ENCODE measurements at regions not wholly inside any gene's neighbourhood (a gene's known extent, or its start where the extent isn't known, plus 50 kb on each side); places are given as distances from the start of the nearest gene placed in this dataset.

DNA sequence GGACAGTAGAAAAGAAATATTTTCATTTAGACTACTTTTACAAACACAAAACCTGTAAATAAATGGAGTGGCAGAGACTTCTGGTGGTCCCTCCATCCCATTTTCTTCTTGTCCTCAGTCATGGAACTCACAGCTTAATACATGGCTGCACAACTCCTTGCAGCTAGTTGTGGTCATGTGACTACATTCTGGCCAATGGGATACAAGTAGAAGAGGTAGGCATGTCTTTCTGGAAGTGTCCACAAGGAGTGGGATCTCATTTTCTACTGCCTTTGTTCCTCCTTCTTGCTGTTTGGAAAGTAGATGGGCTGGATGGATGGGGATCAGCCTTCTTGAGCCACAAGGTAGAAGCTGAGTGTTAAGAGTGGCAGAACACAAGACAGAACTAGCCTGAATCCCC lies 555.8 kb downstream of the SATB2 start:
- ATAC-seq (ENCODE audit: poor library complexity), result no peak
- Histone ChIP-seq H3K4me3 (ENCODE audit: low read length) (no peak overlapping the region), H3K9me3 (ENCODE audit: control insufficient read depth in 1 of 2, insufficient read depth in 1 of 2, low read length in 2 of 2) (no peaks in the 10 kb centered on the region), H3K36me3 (ENCODE audit: insufficient read depth, low read length) (no peaks in the 10 kb centered on the region), H3K27me3 (ENCODE audit: control insufficient read depth in 1 of 2, insufficient read depth in 2 of 2, low read length in 2 of 2) (no peaks in the 10 kb centered on the region), H3K4me1 (ENCODE audit: insufficient read depth, low read length) (no peaks in the 10 kb centered on the region), H3K27ac (ENCODE audit: low read depth in 1 of 2, low read length in 2 of 2) (no peak overlapping the region)
- no peak overlapping the region for H3K27ac Mint-ChIP-seq
- no peak for DNase-seq
- intact Hi-C loops (cut with DNase I, micrococcal nuclease), result no loop called here
- no peaks in the 10 kb centered on the region for H3K27me3 Mint-ChIP-seq
- H3K4me3 Mint-ChIP-seq, result no peak overlapping the region
- CTCF ChIA-PET, result no interaction called here
- no peaks in the 10 kb centered on the region for H3K9me3 Mint-ChIP-seq
- TF ChIP-seq, protein P1, sequence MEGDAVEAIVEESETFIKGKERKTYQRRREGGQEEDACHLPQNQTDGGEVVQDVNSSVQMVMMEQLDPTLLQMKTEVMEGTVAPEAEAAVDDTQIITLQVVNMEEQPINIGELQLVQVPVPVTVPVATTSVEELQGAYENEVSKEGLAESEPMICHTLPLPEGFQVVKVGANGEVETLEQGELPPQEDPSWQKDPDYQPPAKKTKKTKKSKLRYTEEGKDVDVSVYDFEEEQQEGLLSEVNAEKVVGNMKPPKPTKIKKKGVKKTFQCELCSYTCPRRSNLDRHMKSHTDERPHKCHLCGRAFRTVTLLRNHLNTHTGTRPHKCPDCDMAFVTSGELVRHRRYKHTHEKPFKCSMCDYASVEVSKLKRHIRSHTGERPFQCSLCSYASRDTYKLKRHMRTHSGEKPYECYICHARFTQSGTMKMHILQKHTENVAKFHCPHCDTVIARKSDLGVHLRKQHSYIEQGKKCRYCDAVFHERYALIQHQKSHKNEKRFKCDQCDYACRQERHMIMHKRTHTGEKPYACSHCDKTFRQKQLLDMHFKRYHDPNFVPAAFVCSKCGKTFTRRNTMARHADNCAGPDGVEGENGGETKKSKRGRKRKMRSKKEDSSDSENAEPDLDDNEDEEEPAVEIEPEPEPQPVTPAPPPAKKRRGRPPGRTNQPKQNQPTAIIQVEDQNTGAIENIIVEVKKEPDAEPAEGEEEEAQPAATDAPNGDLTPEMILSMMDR (IDR thresholded peaks at IDR 0.05), result no peak
- no peaks in the 10 kb centered on the region for H3K4me1 Mint-ChIP-seq (ENCODE audit: low read depth)
- POLR2A ChIA-PET, result no interaction called here
- no peaks in the 10 kb centered on the region for H3K36me3 Mint-ChIP-seq (ENCODE audit: low read depth)

DNA sequence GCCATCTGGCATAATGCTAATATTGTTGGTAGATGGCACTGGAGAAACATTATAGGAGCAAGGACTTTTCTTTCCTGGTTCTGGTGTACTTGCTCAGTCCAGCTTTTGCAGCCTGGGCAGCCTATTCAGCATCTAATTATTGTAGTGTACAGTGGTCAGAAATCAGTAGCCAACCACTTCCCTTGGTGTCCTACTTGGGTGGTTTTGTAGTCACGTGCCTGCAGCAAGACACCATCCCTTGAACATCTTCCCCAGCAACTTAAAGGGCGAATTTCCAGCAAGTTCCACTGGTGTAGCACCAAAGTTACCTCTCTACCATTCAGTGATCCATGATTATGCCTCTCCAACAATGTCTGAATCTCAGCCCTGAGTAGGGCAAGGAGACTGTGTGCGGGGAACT lies 557.6 kb downstream of the SATB2 start:
- intact Hi-C loops (cut with DNase I, micrococcal nuclease), result no loop called here
- no peaks in the 10 kb centered on the region for H3K36me3 Mint-ChIP-seq (ENCODE audit: low read depth)
- H3K27me3 ChIP-seq (ENCODE audit: control insufficient read depth in 1 of 2, insufficient read depth in 2 of 2, low read length in 2 of 2), result no peaks in the 10 kb centered on the region
- H3K4me1 Mint-ChIP-seq (ENCODE audit: low read depth), result no peaks in the 10 kb centered on the region
- POLR2A ChIA-PET, result no interaction called here
- no peaks in the 10 kb centered on the region for H3K27me3 Mint-ChIP-seq
- no peak overlapping the region for H3K27ac Mint-ChIP-seq
- peaks cover under 1% of the 10 kb centered on the region for H3K9me3 Mint-ChIP-seq
- H3K4me3 ChIP-seq (ENCODE audit: low read length), result no peak overlapping the region
- TF ChIP-seq, protein P1 (IDR thresholded peaks at IDR 0.05), result no peak
- ATAC-seq (ENCODE audit: poor library complexity), result no peak
- no peak overlapping the region for H3K27ac ChIP-seq (ENCODE audit: low read depth in 1 of 2, low read length in 2 of 2)
- no peak overlapping the region for H3K4me3 Mint-ChIP-seq
- DNase-seq, result no peak
- no peaks in the 10 kb centered on the region for H3K36me3 ChIP-seq (ENCODE audit: insufficient read depth, low read length)
- no peaks in the 10 kb centered on the region for H3K9me3 ChIP-seq (ENCODE audit: control insufficient read depth in 1 of 2, insufficient read depth in 1 of 2, low read length in 2 of 2)
- H3K4me1 ChIP-seq (ENCODE audit: insufficient read depth, low read length), result no peaks in the 10 kb centered on the region
- CTCF ChIA-PET, result no interaction called here

DNA sequence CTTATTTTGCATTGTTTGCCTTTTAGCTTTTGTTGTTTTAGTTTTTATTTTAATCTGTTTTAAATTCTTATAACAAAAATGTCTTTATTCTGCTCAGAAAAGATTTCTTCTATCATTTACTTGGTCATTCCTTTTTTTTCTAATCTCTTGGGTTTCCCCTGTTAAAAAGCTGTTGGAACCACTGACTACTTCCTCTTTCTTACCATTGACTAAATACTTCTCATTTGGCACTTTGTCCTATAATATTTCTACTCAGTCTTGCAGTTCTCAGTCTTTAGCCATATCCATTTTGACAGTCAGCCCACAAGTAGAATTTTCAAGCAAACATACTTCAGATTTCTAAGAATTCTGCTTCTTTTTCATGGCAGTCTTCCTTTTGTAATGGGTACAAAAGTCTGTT lies 567.2 kb downstream of the SATB2 start:
- intact Hi-C loops (cut with DNase I, micrococcal nuclease), result no loop called here
- ChIA-PET POLR2A (no interaction called here), CTCF (no interaction called here)
- Mint-ChIP-seq H3K9me3 (peaks cover 11% of the 10 kb centered on the region), H3K36me3 (ENCODE audit: low read depth) (no peaks in the 10 kb centered on the region), H3K27me3 (peaks cover 4% of the 10 kb centered on the region), H3K27ac (no peak overlapping the region), H3K4me1 (ENCODE audit: low read depth) (no peaks in the 10 kb centered on the region), H3K4me3 (no peak overlapping the region)
- Histone ChIP-seq H3K36me3 (ENCODE audit: insufficient read depth, low read length) (no peaks in the 10 kb centered on the region), H3K4me3 (ENCODE audit: low read length) (no peak overlapping the region), H3K4me1 (ENCODE audit: insufficient read depth, low read length) (no peaks in the 10 kb centered on the region), H3K27me3 (ENCODE audit: control insufficient read depth in 1 of 2, insufficient read depth in 2 of 2, low read length in 2 of 2) (no peaks in the 10 kb centered on the region), H3K9me3 (ENCODE audit: control insufficient read depth in 1 of 2, insufficient read depth in 1 of 2, low read length in 2 of 2) (no peaks in the 10 kb centered on the region), H3K27ac (ENCODE audit: low read depth in 1 of 2, low read length in 2 of 2) (no peak overlapping the region)
- no peak for DNase-seq
- TF ChIP-seq, protein P1 (IDR thresholded peaks at IDR 0.05), result no peak
- no peak for ATAC-seq (ENCODE audit: poor library complexity)
